GM23338 (cell line): ENCODE measurements at regions not wholly inside any gene's neighbourhood (a gene's known extent, or its start where the extent isn't known, plus 50 kb on each side); places are given as distances from the start of the nearest gene placed in this dataset.
A peak's percentile ranks its signal among the peaks of the same experiment; 100 is the strongest.

ENCODE experiments used
- CREB1 ChIP-seq: fragments of 250-450 bp; sonication (Bioruptor Pico); IDR thresholded peaks from 2 replicates; pipeline ENCODE4 v1.5.0; 2020; ENCODE audit warnings: low read depth, mild to moderate bottlenecking, moderate library complexity
- CTCF ChIP-seq, 2 experiments: fragments of 200-600 bp in 1 of 2; sonication (generic) in 1 of 2; conservative IDR thresholded peaks; 2 replicates each; pipeline versions ENCODE4 v1.5.1 to v1.6.1; 2016 to 2017; ENCODE audit warnings: antibody characterized with exemption in 2 of 2, low read depth in 2 of 2, mild to moderate bottlenecking in 2 of 2, moderate library complexity in 1 of 2
- EZH2 ChIP-seq: fragments of 200-600 bp; sonication (generic); IDR thresholded peaks from one replicate; pipeline ENCODE4 v1.8.0; 2017; ENCODE audit warnings: antibody characterized with exemption, mild to moderate bottlenecking, low read depth; ENCODE audit not compliant: unreplicated experiment
- EZH2phosphoT487 ChIP-seq: fragments of 200-600 bp; sonication (generic); IDR thresholded peaks from one replicate; pipeline ENCODE4 v1.8.1; 2018; ENCODE audit warnings: antibody characterized with exemption; ENCODE audit not compliant: unreplicated experiment
- JUNB ChIP-seq: IDR thresholded peaks from one replicate; pipeline ENCODE4 v1.6.1; 2016; ENCODE audit warnings: antibody characterized with exemption; ENCODE audit not compliant: unreplicated experiment
- NANOG ChIP-seq: IDR thresholded peaks from 2 replicates; pipeline ENCODE4 v1.6.1; 2016; ENCODE audit warnings: antibody characterized with exemption, borderline replicate concordance
- POLR2AphosphoS5 ChIP-seq: IDR thresholded peaks from 2 replicates; pipeline ENCODE4 v1.6.1; 2016; ENCODE audit warnings: antibody characterized with exemption, low read depth
- REST ChIP-seq: IDR thresholded peaks from one replicate; pipeline ENCODE4 v1.6.1; 2018; ENCODE audit warnings: antibody characterized with exemption; ENCODE audit not compliant: unreplicated experiment
- ZNF114 ChIP-seq: fragments of 250-450 bp; sonication (Bioruptor Pico); IDR thresholded peaks from 2 replicates; pipeline ENCODE4 v1.5.0; 2020; ENCODE audit warnings: mild to moderate bottlenecking, moderate library complexity
- ZNF331 ChIP-seq: fragments of 250-450 bp; sonication (Bioruptor Pico); IDR thresholded peaks from 2 replicates; pipeline ENCODE4 v1.5.0; 2020; ENCODE audit warnings: low read depth, mild to moderate bottlenecking, moderate library complexity

GRCh38 chr12:97960225-97960624, 497.6 kb downstream of the RMST start:
- peak; percentile 38 to 71 for TF ChIP-seq CTCF (conservative IDR thresholded peaks at IDR 0.05; ENCODE audit: low read depth in 2 of 2)
- TF ChIP-seq REST = no peak
- no peak for TF ChIP-seq JUNB
- TF ChIP-seq POLR2AphosphoS5 = no peak
- no peak for TF ChIP-seq EZH2
- no peak for TF ChIP-seq CREB1 (CRISPR knock-in tag)
- no peak for TF ChIP-seq EZH2phosphoT487
- no peak for TF ChIP-seq ZNF114
- TF ChIP-seq ZNF331 (CRISPR knock-in tag) = no peak
- no peak for TF ChIP-seq NANOG
